Thyroid gland (tissue), 4 donors: ENCODE measurements at regions not wholly inside any gene's neighbourhood (a gene's known extent, or its start where the extent isn't known, plus 50 kb on each side); places are given as distances from the start of the nearest gene placed in this dataset.

Experiments used
- DNase-seq, 2 donors: peaks; one replicate each; pipeline ENCODE4 v3.0.0-alpha.2; 2019
- H3K27ac ChIP-seq, 3 donors: fragments of 200-600 bp; sonication (generic); 1 replicate in 2 of 3; 2 replicates in 1 of 3; pipeline ENCODE4 v1.5.1; 2016 to 2019; ENCODE audit warnings: mild to moderate bottlenecking in 1 of 3, moderate library complexity in 1 of 3
- H3K27me3 ChIP-seq: fragments of 200-600 bp; sonication (generic); one replicate; pipeline ENCODE4 v1.5.1; 2019
- H3K36me3 ChIP-seq, 2 donors: fragments of 200-600 bp; sonication (generic); one replicate each; pipeline ENCODE4 v1.5.1; 2016 to 2019
- H3K4me1 ChIP-seq, 2 donors: fragments of 200-600 bp; sonication (generic); one replicate each; pipeline ENCODE4 v1.5.1; 2017 to 2019
- H3K4me3 ChIP-seq, 3 donors: fragments of 200-600 bp; sonication (generic); replicated peaks in 1 of 3; 1 replicate in 2 of 3; 2 replicates in 1 of 3; pipeline ENCODE4 v1.5.1; 2016; ENCODE audit warnings: mild to moderate bottlenecking in 1 of 3
- H3K9me3 ChIP-seq: fragments of 200-600 bp; sonication (generic); one replicate; pipeline ENCODE4 v1.5.1; 2017
- POLR2A ChIP-seq, 2 donors: fragments of 450-650 bp; IDR thresholded peaks; one replicate each; pipeline ENCODE4 v1.6.1; 2017; ENCODE audit warnings: antibody characterized with exemption in 2 of 2, mild to moderate bottlenecking in 2 of 2, moderate library complexity in 1 of 2
- WGBS, 2 donors: methylation state at CpG; one replicate each; pipeline ENCODE4 v1.1.5; 2017; 5-methylcytosine and 5-hydroxymethylcytosine counted together
- intact Hi-C: fragments of 100-400 bp; cut with DNase I; formaldehyde crosslinking; loops from one replicate; pipeline ENCODE4 v1.15.1; 2023
- TF ChIP-seq, protein P1 (sequence below), 6 experiments: fragments of 200-600 bp in 3 of 6; fragments of 450-650 bp in 3 of 6; sonication (generic) in 3 of 6; IDR thresholded peaks; one replicate each; pipeline ENCODE4 v1.5.1; 2016 to 2019; ENCODE audit warnings: antibody characterized with exemption in 6 of 6, mild to moderate bottlenecking in 2 of 6, inconsistent platforms in 1 of 6, moderate library complexity in 1 of 6

DNA sequence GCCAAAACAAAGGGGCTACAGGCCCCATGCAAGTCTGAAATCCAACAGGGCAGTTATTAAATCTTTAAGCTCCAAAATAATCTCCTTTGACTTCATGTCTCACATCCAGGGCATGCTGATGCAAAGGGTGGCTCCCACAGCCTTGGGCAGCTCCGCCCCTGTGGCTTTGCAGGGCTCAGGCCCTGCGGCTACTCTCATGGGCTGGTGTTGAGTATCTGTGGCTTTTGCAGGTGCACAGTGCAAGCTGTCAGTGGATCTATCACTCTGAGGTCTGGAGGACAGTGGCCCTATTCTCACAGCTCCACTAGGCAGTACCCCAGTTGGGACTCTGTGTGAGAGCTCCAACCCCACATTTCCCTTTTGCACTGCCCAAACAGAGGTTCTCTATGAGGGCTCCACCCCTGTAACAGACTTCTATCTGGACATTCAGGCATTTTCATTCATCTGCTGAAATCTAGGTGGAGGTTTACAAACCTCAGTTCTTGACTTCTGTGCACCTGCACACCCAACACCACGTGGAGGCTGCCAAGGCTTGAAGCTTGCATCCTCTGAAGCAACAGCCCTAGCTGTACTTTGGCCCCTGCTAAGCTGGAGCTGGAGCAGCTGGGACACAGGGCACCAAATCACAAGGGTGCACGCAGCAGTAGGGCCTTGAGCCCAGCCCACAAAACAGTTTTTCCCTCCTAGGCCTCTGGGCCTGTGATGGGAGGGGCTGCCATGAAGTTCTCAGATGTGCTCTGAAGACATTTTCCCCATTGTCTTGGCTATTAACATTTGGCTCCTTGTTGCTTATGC is 154.8 kb upstream of the PDE5A start:
- no peaks in the 10 kb centered on the region for H3K27me3 ChIP-seq
- no peak for DNase-seq
- 74 to 96% methylated on average over 4 of the region's 4 CpGs for WGBS, 2 donors
- H3K4me1 ChIP-seq, result no peaks in the 10 kb centered on the region
- intact Hi-C loops, result no loop called here
- no peak for TF ChIP-seq POLR2A (IDR thresholded peaks at IDR 0.05)
- TF ChIP-seq, protein P1, sequence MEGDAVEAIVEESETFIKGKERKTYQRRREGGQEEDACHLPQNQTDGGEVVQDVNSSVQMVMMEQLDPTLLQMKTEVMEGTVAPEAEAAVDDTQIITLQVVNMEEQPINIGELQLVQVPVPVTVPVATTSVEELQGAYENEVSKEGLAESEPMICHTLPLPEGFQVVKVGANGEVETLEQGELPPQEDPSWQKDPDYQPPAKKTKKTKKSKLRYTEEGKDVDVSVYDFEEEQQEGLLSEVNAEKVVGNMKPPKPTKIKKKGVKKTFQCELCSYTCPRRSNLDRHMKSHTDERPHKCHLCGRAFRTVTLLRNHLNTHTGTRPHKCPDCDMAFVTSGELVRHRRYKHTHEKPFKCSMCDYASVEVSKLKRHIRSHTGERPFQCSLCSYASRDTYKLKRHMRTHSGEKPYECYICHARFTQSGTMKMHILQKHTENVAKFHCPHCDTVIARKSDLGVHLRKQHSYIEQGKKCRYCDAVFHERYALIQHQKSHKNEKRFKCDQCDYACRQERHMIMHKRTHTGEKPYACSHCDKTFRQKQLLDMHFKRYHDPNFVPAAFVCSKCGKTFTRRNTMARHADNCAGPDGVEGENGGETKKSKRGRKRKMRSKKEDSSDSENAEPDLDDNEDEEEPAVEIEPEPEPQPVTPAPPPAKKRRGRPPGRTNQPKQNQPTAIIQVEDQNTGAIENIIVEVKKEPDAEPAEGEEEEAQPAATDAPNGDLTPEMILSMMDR (IDR thresholded peaks at IDR 0.05), result no peak
- H3K4me3 ChIP-seq, result no peak overlapping the region
- H3K27ac ChIP-seq, result no peak overlapping the region
- no peaks in the 10 kb centered on the region for H3K9me3 ChIP-seq
- no peaks in the 10 kb centered on the region for H3K36me3 ChIP-seq

DNA sequence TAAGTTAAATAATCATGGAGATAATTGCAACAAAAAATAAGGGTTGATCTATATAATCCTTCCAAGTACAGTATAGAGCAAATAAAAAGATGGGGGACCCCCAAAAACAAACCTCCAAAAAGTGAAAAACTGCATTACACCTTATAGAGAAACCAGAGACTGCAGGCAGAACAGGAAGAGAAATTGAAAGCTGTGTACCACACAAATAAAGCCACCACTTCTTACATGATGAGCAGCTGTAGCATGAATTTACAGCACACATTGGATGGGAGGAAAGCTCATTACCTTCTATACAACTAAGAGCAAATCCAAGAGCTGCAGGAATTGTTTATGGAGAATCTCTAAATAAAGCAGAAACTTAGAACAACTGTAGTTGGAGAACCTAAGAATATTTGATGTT is 152.4 kb upstream of the PDE5A start:
- no peaks in the 10 kb centered on the region for H3K36me3 ChIP-seq
- no peaks in the 10 kb centered on the region for H3K9me3 ChIP-seq
- no peak for DNase-seq
- no peak overlapping the region for H3K4me3 ChIP-seq
- H3K4me1 ChIP-seq, result no peaks in the 10 kb centered on the region
- no peak overlapping the region for H3K27ac ChIP-seq
- no peaks in the 10 kb centered on the region for H3K27me3 ChIP-seq
- intact Hi-C loops, result no loop called here
- no peak for TF ChIP-seq POLR2A (IDR thresholded peaks at IDR 0.05)
- TF ChIP-seq, protein P1 (IDR thresholded peaks at IDR 0.05), result no peak

DNA sequence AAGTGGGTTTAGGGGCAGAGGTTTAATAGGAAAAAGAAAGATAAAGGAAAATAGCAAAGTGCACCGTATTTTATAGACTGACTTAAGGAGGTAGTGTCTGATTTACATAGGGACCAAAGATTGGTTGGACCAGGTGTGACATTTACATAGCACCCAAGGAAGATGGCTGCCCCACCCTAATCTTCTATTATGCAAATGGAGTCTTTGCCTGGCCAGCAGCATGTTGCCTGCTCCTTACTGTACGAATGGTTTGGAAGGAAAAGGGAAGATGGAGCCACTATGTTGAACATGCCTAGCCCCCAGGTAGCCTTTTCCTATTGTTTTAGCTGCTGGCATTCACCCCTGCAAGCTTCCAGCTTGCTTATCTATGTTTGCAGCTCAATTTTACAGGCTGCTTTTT is 146.2 kb upstream of the PDE5A start:
- H3K4me1 ChIP-seq, result no peaks in the 10 kb centered on the region

DNA sequence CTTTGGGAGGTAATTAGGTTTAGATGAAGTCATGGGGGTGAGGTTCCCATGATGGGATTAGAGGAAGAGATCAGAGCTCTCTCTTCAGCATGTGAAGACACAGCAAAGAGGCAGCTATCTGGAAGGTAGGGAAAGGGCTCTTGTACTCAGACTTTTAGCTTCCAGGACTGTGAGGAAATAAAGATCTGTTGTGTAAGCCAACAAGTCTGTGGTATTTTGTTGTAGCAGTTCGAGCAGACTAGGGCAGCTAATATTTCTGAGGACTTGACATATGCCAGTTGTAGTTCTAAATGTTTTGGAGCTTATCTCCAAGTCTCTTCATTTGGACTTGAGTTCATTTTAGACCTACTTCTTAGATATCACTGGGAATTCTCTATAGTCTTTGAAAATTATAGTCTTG is 137.3 kb upstream of the PDE5A start:
- Histone ChIP-seq H3K9me3 (no peaks in the 10 kb centered on the region), H3K27me3 (no peaks in the 10 kb centered on the region), H3K27ac (no peak overlapping the region), H3K4me3 (no peak overlapping the region), H3K36me3 (no peaks in the 10 kb centered on the region), H3K4me1 (no peaks in the 10 kb centered on the region)
- no peak for TF ChIP-seq POLR2A (IDR thresholded peaks at IDR 0.05)
- TF ChIP-seq, protein P1 (IDR thresholded peaks at IDR 0.05), result no peak
- intact Hi-C loops, result no loop called here
- no peak for DNase-seq
- WGBS, 2 donors, result 43 to 65% methylated on average over 1 of the region's 1 CpG

More for the DNA sequence above, 146.2 kb upstream of the PDE5A start:
- 52 to 77% methylated on average over 2 of the region's 2 CpGs for WGBS, 2 donors
- H3K36me3 ChIP-seq, result no peaks in the 10 kb centered on the region
- intact Hi-C loops, result no loop called here
- H3K27ac ChIP-seq, result no peak overlapping the region
- H3K27me3 ChIP-seq, result no peaks in the 10 kb centered on the region
- no peak for DNase-seq
- no peaks in the 10 kb centered on the region for H3K9me3 ChIP-seq
- no peak overlapping the region for H3K4me3 ChIP-seq
- TF ChIP-seq, protein P1 (IDR thresholded peaks at IDR 0.05), result no peak
- TF ChIP-seq POLR2A (IDR thresholded peaks at IDR 0.05), result no peak

DNA sequence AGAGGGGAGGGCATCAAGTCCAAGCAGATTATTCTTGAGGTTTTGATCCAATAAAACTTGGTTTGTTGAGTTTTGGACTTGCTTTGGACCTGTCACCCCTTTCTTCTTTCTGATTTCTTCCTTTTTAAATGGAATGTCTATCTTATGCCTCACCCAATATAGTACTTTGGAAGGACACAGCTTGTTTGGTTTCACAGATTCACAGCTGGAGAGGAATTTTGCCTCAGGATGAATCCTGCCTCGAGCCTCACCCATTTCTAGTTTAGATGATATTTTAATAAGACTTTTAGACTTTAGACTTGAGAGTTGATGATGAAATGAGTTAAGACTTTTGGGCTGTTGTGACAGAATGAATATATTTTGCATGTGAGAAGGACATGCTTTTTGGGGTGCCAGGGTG is 136.9 kb upstream of the PDE5A start:
- Histone ChIP-seq H3K4me1 (no peaks in the 10 kb centered on the region), H3K9me3 (no peaks in the 10 kb centered on the region), H3K4me3 (no peak overlapping the region), H3K36me3 (no peaks in the 10 kb centered on the region), H3K27me3 (no peaks in the 10 kb centered on the region), H3K27ac (no peak overlapping the region)
- no peak for DNase-seq
- intact Hi-C loops, result no loop called here
- WGBS, 2 donors, result 59 to 81% methylated on average over 1 of the region's 1 CpG
- no peak for TF ChIP-seq POLR2A (IDR thresholded peaks at IDR 0.05)
- TF ChIP-seq, protein P1 (IDR thresholded peaks at IDR 0.05), result no peak
